HL-60 (cell line): ENCODE measurements at regions not wholly inside any gene's neighbourhood (a gene's known extent, or its start where the extent isn't known, plus 50 kb on each side); places are given as distances from the start of the nearest gene placed in this dataset.

Source experiments
- POLR2AphosphoS5 ChIP-seq: IDR thresholded peaks from 2 replicates; pipeline ENCODE4 v1.6.1; 2012; ENCODE audit warnings: low read depth
- TF ChIP-seq, protein P1 (sequence below): IDR thresholded peaks from one replicate; pipeline ENCODE4 v1.5.1; 2011; ENCODE audit warnings: low read length, control low read depth, inconsistent platforms; ENCODE audit not compliant: insufficient read depth

DNA sequence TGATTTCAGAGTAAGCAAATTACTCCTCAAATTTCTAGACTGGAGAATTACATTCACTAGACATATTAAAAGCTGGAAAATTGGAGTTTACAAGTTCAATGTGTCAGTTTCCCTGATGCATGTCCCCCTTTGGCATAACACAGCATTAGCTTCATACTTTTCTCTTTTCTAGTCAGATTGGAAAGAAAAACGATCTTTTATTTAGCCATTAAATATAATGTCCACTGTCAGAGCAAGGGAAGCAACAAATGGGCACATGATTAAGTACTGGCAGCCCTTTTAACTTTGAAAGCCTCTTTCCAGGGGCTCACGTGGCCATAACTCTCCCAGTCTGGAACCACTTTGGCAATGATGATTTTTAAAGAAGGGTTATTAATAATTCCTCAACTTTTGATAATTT lies 203.3 kb downstream of the KCNN2 start:
- TF ChIP-seq, protein P1, sequence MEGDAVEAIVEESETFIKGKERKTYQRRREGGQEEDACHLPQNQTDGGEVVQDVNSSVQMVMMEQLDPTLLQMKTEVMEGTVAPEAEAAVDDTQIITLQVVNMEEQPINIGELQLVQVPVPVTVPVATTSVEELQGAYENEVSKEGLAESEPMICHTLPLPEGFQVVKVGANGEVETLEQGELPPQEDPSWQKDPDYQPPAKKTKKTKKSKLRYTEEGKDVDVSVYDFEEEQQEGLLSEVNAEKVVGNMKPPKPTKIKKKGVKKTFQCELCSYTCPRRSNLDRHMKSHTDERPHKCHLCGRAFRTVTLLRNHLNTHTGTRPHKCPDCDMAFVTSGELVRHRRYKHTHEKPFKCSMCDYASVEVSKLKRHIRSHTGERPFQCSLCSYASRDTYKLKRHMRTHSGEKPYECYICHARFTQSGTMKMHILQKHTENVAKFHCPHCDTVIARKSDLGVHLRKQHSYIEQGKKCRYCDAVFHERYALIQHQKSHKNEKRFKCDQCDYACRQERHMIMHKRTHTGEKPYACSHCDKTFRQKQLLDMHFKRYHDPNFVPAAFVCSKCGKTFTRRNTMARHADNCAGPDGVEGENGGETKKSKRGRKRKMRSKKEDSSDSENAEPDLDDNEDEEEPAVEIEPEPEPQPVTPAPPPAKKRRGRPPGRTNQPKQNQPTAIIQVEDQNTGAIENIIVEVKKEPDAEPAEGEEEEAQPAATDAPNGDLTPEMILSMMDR, result no peak
- no peak for TF ChIP-seq POLR2AphosphoS5
